Heart right ventricle (tissue), 16 donors: ENCODE measurements at regions not wholly inside any gene's neighbourhood (a gene's known extent, or its start where the extent isn't known, plus 50 kb on each side); places are given as distances from the start of the nearest gene placed in this dataset.
"Not testable (repeated sequence)": the region's sequence is repeated elsewhere in the genome, so short reads cannot be mapped to it uniquely, and the experiment has no call there.

Experiments used
- ATAC-seq, 8 donors: fragments of 200-7000 bp; cut with Tn5 transposase; one replicate each; pipeline ENCODE4 v1.9.1; 2020; ENCODE audit warnings: mild to moderate bottlenecking in 8 of 8, moderate library complexity in 8 of 8, moderate number of reproducible peaks in 1 of 8
- DNase-seq, 2 donors: peaks; one replicate each; pipeline ENCODE4 v3.0.0-alpha.2; 2020
- H3K27ac ChIP-seq, 10 donors: fragments of 200-600 bp; sonication (generic) in 2 of 10; one replicate each; pipeline versions ENCODE4 v1.5.0 to v1.8.0; 2020 to 2022; ENCODE audit warnings: mild to moderate bottlenecking in 3 of 10
- H3K27me3 ChIP-seq, 7 donors: fragments of 200-600 bp; one replicate each; pipeline ENCODE4 v1.8.0; 2021 to 2022; ENCODE audit warnings: mild to moderate bottlenecking in 2 of 7
- H3K36me3 ChIP-seq, 9 donors: fragments of 200-600 bp; sonication (generic) in 1 of 9; one replicate each; pipeline versions ENCODE4 v1.5.0 to v1.8.0; 2020 to 2022; ENCODE audit warnings: mild to moderate bottlenecking in 2 of 9
- H3K4me1 ChIP-seq, 9 donors: fragments of 200-600 bp; sonication (generic) in 1 of 9; one replicate each; pipeline versions ENCODE4 v1.5.0 to v1.8.0; 2020 to 2022; ENCODE audit warnings: mild to moderate bottlenecking in 4 of 9
- H3K4me3 ChIP-seq, 10 donors: fragments of 200-600 bp; sonication (generic) in 2 of 10; one replicate each; pipeline versions ENCODE4 v1.5.0 to v1.8.0; 2020 to 2022; ENCODE audit warnings: mild to moderate bottlenecking in 7 of 10, moderate library complexity in 2 of 10
- H3K9me3 ChIP-seq, 11 donors: fragments of 200-600 bp in 10 of 11; sonication (generic) in 2 of 11; one replicate each; pipeline versions ENCODE4 v1.5.0 to v1.8.0; 2013 to 2022; ENCODE audit warnings: mild to moderate bottlenecking in 2 of 11, control low read depth in 1 of 11, moderate library complexity in 1 of 11
- CTCF ChIP-seq, 9 donors: fragments of 200-600 bp; sonication (generic) in 2 of 9; IDR thresholded peaks; one replicate each; pipeline versions ENCODE4 v1.5.0 to v1.8.0; 2021 to 2022; ENCODE audit warnings: antibody characterized with exemption in 9 of 9, mild to moderate bottlenecking in 5 of 9, moderate library complexity in 1 of 9
- WGBS, 2 donors: extraction: QIAGEN DNeasy Blood & Tissue Kit; methylation state at CpG; one replicate each; pipeline ENCODE4 v1.1.7; 2013; ENCODE audit warnings: inconsistent platforms in 1 of 2; 5-methylcytosine and 5-hydroxymethylcytosine counted together
- intact Hi-C, 10 donors: fragments of 100-400 bp; cut with DNase I; formaldehyde crosslinking; loops; one replicate each; pipeline versions ENCODE4 v1.11.1 to v1.14.2; 2022
- donor health status: Arrhythmogenic right ventricular cardiomyopathy.
- donor health status: ischemic (EF 13 %, LVEDD 7.1; RV severe dilation, severe dysfunction).
- donor health status: healthy with polysubstance abuse.
- donor health status: DM: no; HTN: yes; CAD: no.
- donor health status: DM: no; HTN: no; CAD: no.
- donor health status: ischemic (EF 25% LVEDD 6.9; RV normal size, moderate dysfunction).
- donor health status: ischemic (EF 25% LVEDD 5.7; RV mildly dilated, moderate dysfunction).
- donor health status: healthy.
- donor health status: DM: yes; HTN: yes; CAD: no.
- donor health status: Ischemic cardiomyopathy.
- donor health status: ischemic (EF 35%, LVEDD 5.7; RV mildly dilated, moderate dysfunction).
- donor health status: nonischemic (EF 11% LVEDD 7.7; RV severe dilation, severe dysfunction).
- donor health status: DM: yes; HTN: yes; CAD: no.
- donor health status: PGD.
- donor health status: ischemic (EF 29% LVEDD 5.4; RV normal size, mild dysfunction).
- donor health status: nonischemic (EF 23%, LVEDD 6.1; RV moderate dilation, normal function).

- Histone ChIP-seq H3K27me3 (no peaks in the 10 kb centered on the region), H3K9me3 (no peaks in the 10 kb centered on the region), H3K4me3 (no peak overlapping the region), H3K4me1 (no peaks in the 10 kb centered on the region), H3K36me3 (no peaks in the 10 kb centered on the region), H3K27ac (no peak overlapping the region)
- 80 to 83% methylated on average over 3 of the region's 3 CpGs for WGBS, 2 donors
- ATAC-seq (no peak), DNase-seq (no peak)
- no peak for TF ChIP-seq CTCF (IDR thresholded peaks at IDR 0.05)
- intact Hi-C loops: no loop called here
These were observed 385.1 kb upstream of the MAF start for GRCh38 chr16:79985606-79986005.

- DNase-seq, H3K27me3 ChIP-seq, H3K36me3 ChIP-seq, H3K4me1 ChIP-seq, H3K4me3 ChIP-seq, intact Hi-C loops, H3K27ac ChIP-seq, H3K9me3 ChIP-seq, ATAC-seq: not testable (repeated sequence)
- 94 to 96% methylated on average over 6 of the region's 6 CpGs for WGBS, 2 donors
These were observed 383.6 kb upstream of the MAF start for GRCh38 chr16:79984149-79984548.

- intact Hi-C loops: no loop called here
- no peak for DNase-seq
- no peaks in the 10 kb centered on the region for H3K4me1 ChIP-seq
- 82 to 88% methylated on average over 2 of the region's 2 CpGs for WGBS, 2 donors
- no peaks in the 10 kb centered on the region for H3K27me3 ChIP-seq
- H3K36me3 ChIP-seq: no peaks in the 10 kb centered on the region
- H3K27ac ChIP-seq: no peak overlapping the region
- H3K4me3 ChIP-seq: no peak overlapping the region
- ATAC-seq: no peak
- TF ChIP-seq CTCF (IDR thresholded peaks at IDR 0.05): no peak
- H3K9me3 ChIP-seq: no peaks in the 10 kb centered on the region
These were observed 382.3 kb upstream of the MAF start for GRCh38 chr16:79982862-79983261.

- DNase-seq: no peak
- no peak for ATAC-seq
- 84 to 85% methylated on average over 4 of the region's 4 CpGs for WGBS, 2 donors
- Histone ChIP-seq H3K27me3 (no peaks in the 10 kb centered on the region), H3K9me3 (no peaks in the 10 kb centered on the region), H3K4me3 (no peak overlapping the region), H3K27ac (no peak overlapping the region), H3K4me1 (no peaks in the 10 kb centered on the region), H3K36me3 (no peaks in the 10 kb centered on the region)
- intact Hi-C loops: no loop called here
- TF ChIP-seq CTCF (IDR thresholded peaks at IDR 0.05): no peak
These were observed 381.8 kb upstream of the MAF start for GRCh38 chr16:79982361-79982760.

DNA sequence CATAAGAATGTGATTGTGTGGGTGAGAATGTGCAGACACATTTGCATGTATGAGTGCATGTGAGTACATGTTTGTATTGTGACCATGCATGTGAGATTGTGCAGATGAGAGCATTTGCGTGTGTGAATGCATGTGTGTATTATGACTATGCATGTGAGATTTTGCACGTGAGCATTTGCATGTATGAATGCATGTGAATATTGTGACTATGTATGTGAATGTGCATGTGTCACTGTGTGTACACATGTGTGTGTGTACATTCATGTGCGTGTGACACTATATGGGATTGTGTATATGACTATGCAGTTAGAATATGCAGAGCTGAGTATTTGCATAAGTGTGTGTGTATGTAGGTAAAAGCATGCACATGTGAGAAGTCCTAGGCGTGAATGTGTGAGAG, 381.3 kb upstream of the MAF start:
- intact Hi-C loops: no loop called here
- no peak overlapping the region for H3K4me3 ChIP-seq
- no peaks in the 10 kb centered on the region for H3K27me3 ChIP-seq
- no peaks in the 10 kb centered on the region for H3K36me3 ChIP-seq
- no peak overlapping the region for H3K27ac ChIP-seq
- ATAC-seq (no peak), DNase-seq (no peak)
- no peak for TF ChIP-seq CTCF (IDR thresholded peaks at IDR 0.05)
- H3K4me1 ChIP-seq: no peaks in the 10 kb centered on the region
- WGBS, 2 donors: 92 to 96% methylated on average over 4 of the region's 4 CpGs
- H3K9me3 ChIP-seq: no peaks in the 10 kb centered on the region
